Muscle layer of colon (tissue), 2 donors: ENCODE measurements at regions not wholly inside any gene's neighbourhood (a gene's known extent, or its start where the extent isn't known, plus 50 kb on each side); places are given as distances from the start of the nearest gene placed in this dataset.
"Not testable (repeated sequence)": the region's sequence is repeated elsewhere in the genome, so short reads cannot be mapped to it uniquely, and the experiment has no call there.

ENCODE experiments used
- H3K27ac ChIP-seq: one replicate; pipeline ENCODE4 v1.7.0; 2013; ENCODE audit warnings: low read depth, mild to moderate bottlenecking, low read length, moderate library complexity
- H3K27me3 ChIP-seq, 2 donors: one replicate each; pipeline ENCODE4 v1.7.0; 2013; ENCODE audit warnings: low read length in 2 of 2, mild to moderate bottlenecking in 2 of 2; ENCODE audit not compliant: insufficient read depth in 2 of 2, control insufficient read depth in 1 of 2
- H3K36me3 ChIP-seq: one replicate; pipeline ENCODE4 v1.7.0; 2013; ENCODE audit warnings: mild to moderate bottlenecking, low read length; ENCODE audit not compliant: insufficient read depth
- H3K4me1 ChIP-seq: one replicate; pipeline ENCODE4 v1.7.0; 2013; ENCODE audit warnings: mild to moderate bottlenecking, low read length; ENCODE audit not compliant: insufficient read depth
- H3K4me3 ChIP-seq, 2 donors: one replicate each; pipeline ENCODE4 v1.7.0; 2013; ENCODE audit warnings: low read length in 2 of 2, low read depth in 1 of 2, mild to moderate bottlenecking in 1 of 2, moderate library complexity in 1 of 2
- H3K9ac ChIP-seq: one replicate; pipeline ENCODE4 v1.7.0; 2013; ENCODE audit warnings: low read length
- H3K9me3 ChIP-seq: one replicate; pipeline ENCODE4 v1.7.0; 2013; ENCODE audit warnings: mild to moderate bottlenecking, low read length
- donor health status: abdominal sarcoma.
- donor health status: Adenocarcinoma of cecum.

- not testable (repeated sequence) for H3K9me3 ChIP-seq, H3K4me1 ChIP-seq, H3K27me3 ChIP-seq, H3K4me3 ChIP-seq, H3K9ac ChIP-seq, H3K27ac ChIP-seq, H3K36me3 ChIP-seq
Observed at GRCh38 chr4:142897518-142897917, 51.4 kb upstream of the INPP4B start.

- Histone ChIP-seq H3K27ac (no peak overlapping the region), H3K9ac (no peak overlapping the region), H3K27me3 (no peaks in the 10 kb centered on the region), H3K9me3 (no peaks in the 10 kb centered on the region), H3K4me1 (no peaks in the 10 kb centered on the region), H3K36me3 (no peaks in the 10 kb centered on the region), H3K4me3 (no peak overlapping the region)
Observed at GRCh38 chr4:142900622-142901021, 54.5 kb upstream of the INPP4B start.

GRCh38 chr4:142901166-142901662, 55.1 kb upstream of the INPP4B start:
- H3K27me3 ChIP-seq: no peaks in the 10 kb centered on the region
- no peaks in the 10 kb centered on the region for H3K36me3 ChIP-seq
- H3K4me3 ChIP-seq: no peak overlapping the region
- H3K27ac ChIP-seq: no peak overlapping the region
- H3K9ac ChIP-seq: no peak overlapping the region
- H3K4me1 ChIP-seq: no peaks in the 10 kb centered on the region
- no peaks in the 10 kb centered on the region for H3K9me3 ChIP-seq

- not testable (repeated sequence) for H3K36me3 ChIP-seq, H3K27ac ChIP-seq, H3K9ac ChIP-seq, H3K4me1 ChIP-seq, H3K27me3 ChIP-seq, H3K4me3 ChIP-seq, H3K9me3 ChIP-seq
Observed at GRCh38 chr4:142903617-142904016, 57.5 kb upstream of the INPP4B start.

GRCh38 chr4:142909908-142910307, 63.8 kb upstream of the INPP4B start:
- no peaks in the 10 kb centered on the region for H3K36me3 ChIP-seq
- no peak overlapping the region for H3K27ac ChIP-seq
- H3K4me3 ChIP-seq: no peak overlapping the region
- H3K9ac ChIP-seq: no peak overlapping the region
- no peaks in the 10 kb centered on the region for H3K9me3 ChIP-seq
- peaks cover 17% of the 10 kb centered on the region for H3K4me1 ChIP-seq
- H3K27me3 ChIP-seq: no peaks in the 10 kb centered on the region

GRCh38 chr4:142913034-142913433, 66.9 kb upstream of the INPP4B start:
- Histone ChIP-seq H3K9ac (no peak overlapping the region), H3K27me3 (no peaks in the 10 kb centered on the region), H3K4me1 (peaks cover 17% of the 10 kb centered on the region), H3K9me3 (no peaks in the 10 kb centered on the region), H3K27ac (no peak overlapping the region), H3K4me3 (no peak overlapping the region), H3K36me3 (no peaks in the 10 kb centered on the region)

- Histone ChIP-seq H3K9ac (no peak overlapping the region), H3K27ac (no peak overlapping the region), H3K27me3 (no peaks in the 10 kb centered on the region), H3K4me3 (no peak overlapping the region), H3K36me3 (no peaks in the 10 kb centered on the region), H3K9me3 (no peaks in the 10 kb centered on the region), H3K4me1 (peaks cover 17% of the 10 kb centered on the region)
Observed at GRCh38 chr4:142913461-142914030, 67.4 kb upstream of the INPP4B start.

GRCh38 chr4:142917678-142918077, 71.6 kb upstream of the INPP4B start:
- Histone ChIP-seq H3K27ac (no peak overlapping the region), H3K27me3 (no peaks in the 10 kb centered on the region), H3K9me3 (no peaks in the 10 kb centered on the region), H3K9ac (no peak overlapping the region), H3K4me1 (peaks cover 7% of the 10 kb centered on the region), H3K4me3 (no peak overlapping the region), H3K36me3 (no peaks in the 10 kb centered on the region)

GRCh38 chr4:142922720-142923119, 76.6 kb upstream of the INPP4B start:
- Histone ChIP-seq H3K9me3 (no peaks in the 10 kb centered on the region), H3K36me3 (no peaks in the 10 kb centered on the region), H3K27ac (no peak overlapping the region), H3K9ac (no peak overlapping the region), H3K4me3 (no peak overlapping the region), H3K4me1 (peaks cover 33% of the 10 kb centered on the region), H3K27me3 (no peaks in the 10 kb centered on the region)

GRCh38 chr4:142923619-142924018, 77.5 kb upstream of the INPP4B start:
- H3K27ac ChIP-seq: peak overlapping the region; percentile 22
- H3K9ac ChIP-seq: no peak overlapping the region

GRCh38 chr4:142925161-142925560, 79.1 kb upstream of the INPP4B start:
- no peak overlapping the region for H3K4me3 ChIP-seq
- H3K9me3 ChIP-seq: no peaks in the 10 kb centered on the region
- no peak overlapping the region for H3K9ac ChIP-seq
- no peaks in the 10 kb centered on the region for H3K36me3 ChIP-seq
- H3K4me1 ChIP-seq: peaks cover 40% of the 10 kb centered on the region
- H3K27me3 ChIP-seq: no peaks in the 10 kb centered on the region
- peak overlapping the region; percentile 28 for H3K27ac ChIP-seq

More at GRCh38 chr4:142923619-142924018, 77.5 kb upstream of the INPP4B start:
- peaks cover 40% of the 10 kb centered on the region for H3K4me1 ChIP-seq
- H3K4me3 ChIP-seq: no peak overlapping the region
- H3K36me3 ChIP-seq: no peaks in the 10 kb centered on the region
- no peaks in the 10 kb centered on the region for H3K27me3 ChIP-seq
- no peaks in the 10 kb centered on the region for H3K9me3 ChIP-seq

- Histone ChIP-seq H3K9ac (no peak overlapping the region), H3K27ac (peak overlapping the region; percentile 67), H3K36me3 (no peaks in the 10 kb centered on the region), H3K4me3 (no peak overlapping the region), H3K4me1 (peaks cover 40% of the 10 kb centered on the region), H3K9me3 (no peaks in the 10 kb centered on the region), H3K27me3 (no peaks in the 10 kb centered on the region)
Observed at GRCh38 chr4:142927721-142928120, 81.6 kb upstream of the INPP4B start.
